ENCODE measurements at regions not wholly inside any gene's neighbourhood (a gene's known extent, or its start where the extent isn't known, plus 50 kb on each side); places are given as distances from the start of the nearest gene placed in this dataset.
A peak's percentile ranks its signal among the peaks of the same experiment; 100 is the strongest.

DNA sequence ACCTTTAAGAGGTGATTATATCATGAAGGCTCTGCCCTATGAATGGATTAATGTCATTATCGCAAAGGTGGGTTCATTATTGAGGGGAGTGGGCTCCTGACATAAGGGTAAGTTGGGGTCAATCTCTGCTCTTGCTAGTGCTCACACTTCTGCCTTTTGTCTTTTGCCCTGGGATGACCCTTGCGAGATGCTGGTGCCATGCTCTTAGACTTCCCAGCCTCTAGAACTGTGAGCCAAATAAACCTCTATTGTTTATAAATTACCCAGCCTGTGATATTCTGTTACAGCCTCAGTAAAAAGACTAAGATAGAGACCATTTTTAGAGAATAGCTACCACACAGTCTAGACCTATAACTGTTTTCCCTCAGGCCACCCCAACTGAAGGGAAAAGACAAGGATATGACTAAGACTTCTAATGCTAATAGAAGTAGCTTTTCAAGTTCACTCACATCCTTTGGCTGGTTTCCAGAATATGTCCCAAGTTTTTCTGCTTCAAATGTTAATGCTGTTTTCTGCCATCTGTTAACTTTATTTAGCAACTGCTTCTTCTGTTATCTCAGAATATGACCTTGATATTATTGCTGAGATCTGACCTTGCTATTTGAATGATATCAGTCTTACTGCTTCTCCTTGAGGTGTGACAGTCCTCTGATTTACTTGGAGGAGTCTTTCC is 65.1 kb upstream of the STAM2 start:
- BruUV-seq (replicated peaks): no TSS peak
- Histone ChIP-seq H3K9me3 (replicated peaks; ENCODE audit: control insufficient read depth, insufficient read depth, low read depth, low read length) (no peaks in the 10 kb centered on the region), H3K36me3 (ENCODE audit: control insufficient read depth, insufficient read depth, low read length) (no peaks in the 10 kb centered on the region), H3K27ac (ENCODE audit: extremely low read depth, low read depth, low read length) (no peak overlapping the region), H3K4me2 (ENCODE audit: insufficient read depth, low read length) (no peak overlapping the region), H4K20me1 (replicated peaks; ENCODE audit: control insufficient read depth, insufficient read depth, low read length) (no peaks in the 10 kb centered on the region), H3K9me1 (ENCODE audit: control insufficient read depth, insufficient read depth, low read length) (no peaks in the 10 kb centered on the region), H3K27me3 (ENCODE audit: control insufficient read depth in 2 of 2, insufficient read depth in 2 of 2, low read length in 2 of 2) (no peaks in the 10 kb centered on the region), H3K9ac (ENCODE audit: insufficient read depth in 1 of 2, low read depth in 2 of 2, low read length in 2 of 2) (no peak overlapping the region), H3K4me3 (no peak overlapping the region), H2AFZ (ENCODE audit: low read depth, low read length) (no peak overlapping the region), H3K4me1 (replicated peaks in 1 of 2; ENCODE audit: control insufficient read depth in 2 of 2, insufficient read depth in 2 of 2, low read length in 2 of 2) (no peaks in the 10 kb centered on the region), H3K79me2 (ENCODE audit: control insufficient read depth, insufficient read depth, low read length) (no peaks in the 10 kb centered on the region)
- no peak for DNase-seq (ENCODE audit: extremely low read depth in 1 of 4, low spot score in 3 of 4)
- WGBS (ENCODE audit: insufficient coverage, low coverage, missing lambda C conversion rate): 0% methylated on average over 2 of the region's 2 CpGs
- TF ChIP-seq ZNF766 (CRISPR knock-in tag; conservative IDR thresholded peaks at IDR 0.05) (peak; percentile 98), YBX1 (IDR thresholded peaks at IDR 0.05) (no peak)
- TF ChIP-seq, protein P1, sequence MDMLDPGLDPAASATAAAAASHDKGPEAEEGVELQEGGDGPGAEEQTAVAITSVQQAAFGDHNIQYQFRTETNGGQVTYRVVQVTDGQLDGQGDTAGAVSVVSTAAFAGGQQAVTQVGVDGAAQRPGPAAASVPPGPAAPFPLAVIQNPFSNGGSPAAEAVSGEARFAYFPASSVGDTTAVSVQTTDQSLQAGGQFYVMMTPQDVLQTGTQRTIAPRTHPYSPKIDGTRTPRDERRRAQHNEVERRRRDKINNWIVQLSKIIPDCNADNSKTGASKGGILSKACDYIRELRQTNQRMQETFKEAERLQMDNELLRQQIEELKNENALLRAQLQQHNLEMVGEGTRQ (CRISPR knock-in tag; IDR thresholded peaks at IDR 0.05): no peak
- in situ Hi-C loops (cut with MboI) (no loop called here), intact Hi-C loops (cut with micrococcal nuclease) (no loop called here)
- peak; percentile 11 for FAIRE-seq
- ChIA-PET CTCF (ENCODE audit: low intra/inter-chr PET ratio) (no interaction called here), POLR2A (no interaction called here)
- no peak for ATAC-seq

DNA sequence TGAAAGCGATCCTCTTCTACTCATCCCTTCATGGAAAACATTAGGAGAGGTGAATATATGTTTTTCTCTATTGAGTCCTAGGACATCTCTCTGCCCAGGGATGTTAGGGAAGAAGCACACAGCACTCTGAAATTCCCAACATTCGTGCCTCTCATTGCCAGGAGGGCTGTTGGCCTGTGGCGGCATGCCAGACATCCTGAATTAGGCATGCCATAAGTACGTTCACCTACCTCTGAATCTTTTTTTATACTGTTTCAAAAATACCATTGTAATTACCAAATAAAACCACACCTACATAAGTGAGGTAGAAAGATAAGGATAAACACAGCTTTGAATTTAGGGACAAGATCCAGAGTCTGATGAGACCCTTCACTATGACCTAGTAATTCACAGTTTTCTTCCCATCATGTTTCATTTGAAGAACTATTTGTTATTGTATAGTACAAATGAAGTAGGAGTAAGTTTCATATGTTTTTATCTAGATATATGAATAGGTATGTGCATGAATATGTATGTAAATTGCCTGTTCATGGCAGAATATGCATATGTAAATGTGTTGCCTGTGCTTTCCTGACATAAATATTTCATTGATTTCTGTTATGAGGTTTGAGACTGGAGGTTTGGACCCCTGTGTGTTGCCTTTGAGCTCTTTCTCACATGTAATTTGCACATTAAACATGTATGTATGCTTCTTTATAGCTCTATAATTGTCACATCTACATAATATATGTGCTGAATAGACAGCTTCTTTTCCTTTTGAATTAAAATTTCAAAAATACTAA is 66.6 kb upstream of the STAM2 start:
- H4K20me1 ChIP-seq (replicated peaks; ENCODE audit: control insufficient read depth, insufficient read depth, low read length): no peaks in the 10 kb centered on the region
- no peak for ATAC-seq
- no peak overlapping the region for H3K27ac ChIP-seq (ENCODE audit: extremely low read depth, low read depth, low read length)
- no peaks in the 10 kb centered on the region for H3K9me3 ChIP-seq (replicated peaks; ENCODE audit: control insufficient read depth, insufficient read depth, low read depth, low read length)
- CTCF ChIA-PET (ENCODE audit: low intra/inter-chr PET ratio): no interaction called here
- H3K4me3 ChIP-seq: no peak overlapping the region
- intact Hi-C loops (cut with micrococcal nuclease) (no loop called here), in situ Hi-C loops (cut with MboI) (no loop called here)
- no peaks in the 10 kb centered on the region for H3K36me3 ChIP-seq (ENCODE audit: control insufficient read depth, insufficient read depth, low read length)
- 2% methylated on average over 4 of the region's 4 CpGs for WGBS (ENCODE audit: insufficient coverage, low coverage, missing lambda C conversion rate)
- H3K9me1 ChIP-seq (ENCODE audit: control insufficient read depth, insufficient read depth, low read length): no peaks in the 10 kb centered on the region
- H2AFZ ChIP-seq (ENCODE audit: low read depth, low read length): no peak overlapping the region
- POLR2A ChIA-PET: no interaction called here
- no peak overlapping the region for H3K9ac ChIP-seq (ENCODE audit: insufficient read depth in 1 of 2, low read depth in 2 of 2, low read length in 2 of 2)
- no peaks in the 10 kb centered on the region for H3K27me3 ChIP-seq (ENCODE audit: control insufficient read depth in 2 of 2, insufficient read depth in 2 of 2, low read length in 2 of 2)
- BruUV-seq (replicated peaks): no TSS peak
- no peak overlapping the region for H3K4me2 ChIP-seq (ENCODE audit: insufficient read depth, low read length)
- no peak for FAIRE-seq
- no peak for DNase-seq (ENCODE audit: extremely low read depth in 1 of 4, low spot score in 3 of 4)
- H3K4me1 ChIP-seq (replicated peaks in 1 of 2; ENCODE audit: control insufficient read depth in 2 of 2, insufficient read depth in 2 of 2, low read length in 2 of 2): no peaks in the 10 kb centered on the region
- TF ChIP-seq SMARCE1 (IDR thresholded peaks at IDR 0.05) (no peak), HDAC3 (IDR thresholded peaks at IDR 0.05; ENCODE audit: borderline replicate concordance, partially characterized antibody) (no peak), CAMTA2 (CRISPR knock-in tag; conservative IDR thresholded peaks at IDR 0.05) (no peak), L3MBTL2 (IDR thresholded peaks at IDR 0.05) (no peak), SMAD4 (CRISPR knock-in tag; conservative IDR thresholded peaks at IDR 0.05) (no peak)
- TF ChIP-seq, protein P2, sequence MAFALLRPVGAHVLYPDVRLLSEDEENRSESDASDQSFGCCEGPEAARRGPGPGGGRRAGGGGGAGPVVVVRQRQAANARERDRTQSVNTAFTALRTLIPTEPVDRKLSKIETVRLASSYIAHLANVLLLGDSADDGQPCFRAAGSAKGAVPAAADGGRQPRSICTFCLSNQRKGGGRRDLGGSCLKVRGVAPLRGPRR (CRISPR knock-in tag; IDR thresholded peaks at IDR 0.05): no peak
- TF ChIP-seq, protein P3, sequence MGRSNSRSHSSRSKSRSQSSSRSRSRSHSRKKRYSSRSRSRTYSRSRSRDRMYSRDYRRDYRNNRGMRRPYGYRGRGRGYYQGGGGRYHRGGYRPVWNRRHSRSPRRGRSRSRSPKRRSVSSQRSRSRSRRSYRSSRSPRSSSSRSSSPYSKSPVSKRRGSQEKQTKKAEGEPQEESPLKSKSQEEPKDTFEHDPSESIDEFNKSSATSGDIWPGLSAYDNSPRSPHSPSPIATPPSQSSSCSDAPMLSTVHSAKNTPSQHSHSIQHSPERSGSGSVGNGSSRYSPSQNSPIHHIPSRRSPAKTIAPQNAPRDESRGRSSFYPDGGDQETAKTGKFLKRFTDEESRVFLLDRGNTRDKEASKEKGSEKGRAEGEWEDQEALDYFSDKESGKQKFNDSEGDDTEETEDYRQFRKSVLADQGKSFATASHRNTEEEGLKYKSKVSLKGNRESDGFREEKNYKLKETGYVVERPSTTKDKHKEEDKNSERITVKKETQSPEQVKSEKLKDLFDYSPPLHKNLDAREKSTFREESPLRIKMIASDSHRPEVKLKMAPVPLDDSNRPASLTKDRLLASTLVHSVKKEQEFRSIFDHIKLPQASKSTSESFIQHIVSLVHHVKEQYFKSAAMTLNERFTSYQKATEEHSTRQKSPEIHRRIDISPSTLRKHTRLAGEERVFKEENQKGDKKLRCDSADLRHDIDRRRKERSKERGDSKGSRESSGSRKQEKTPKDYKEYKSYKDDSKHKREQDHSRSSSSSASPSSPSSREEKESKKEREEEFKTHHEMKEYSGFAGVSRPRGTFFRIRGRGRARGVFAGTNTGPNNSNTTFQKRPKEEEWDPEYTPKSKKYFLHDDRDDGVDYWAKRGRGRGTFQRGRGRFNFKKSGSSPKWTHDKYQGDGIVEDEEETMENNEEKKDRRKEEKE (IDR thresholded peaks at IDR 0.05; ENCODE audit: borderline replicate concordance in 1 of 2, control insufficient read depth in 1 of 2, low read depth in 2 of 2, low read length in 1 of 2): no peak
- H3K79me2 ChIP-seq (ENCODE audit: control insufficient read depth, insufficient read depth, low read length): no peaks in the 10 kb centered on the region
